ENCODE measurements at regions not wholly inside any gene's neighbourhood (a gene's known extent, or its start where the extent isn't known, plus 50 kb on each side); places are given as distances from the start of the nearest gene placed in this dataset.

- Histone ChIP-seq H4K8ac (ENCODE audit: low read depth, low read length) (no peak overlapping the region), H3K27ac (ENCODE audit: low read depth, low read length) (no peak overlapping the region), H3K36me3 (ENCODE audit: control insufficient read depth in 1 of 2, insufficient read depth in 2 of 2, low read length in 2 of 2) (no peaks in the 10 kb centered on the region), H4K12ac (ENCODE audit: low read depth, low read length) (no peak overlapping the region), H3K18ac (ENCODE audit: low read length) (no peak overlapping the region), H3K9ac (ENCODE audit: low read length) (no peak overlapping the region), H4K91ac (ENCODE audit: low read depth, low read length) (no peak overlapping the region), H3K14ac (ENCODE audit: low read length) (no peak overlapping the region), H2BK12ac (ENCODE audit: low read length) (no peak overlapping the region), H2BK5ac (ENCODE audit: low read depth, low read length, poor library complexity) (no peak overlapping the region), H2AFZ (ENCODE audit: insufficient read depth, low read length, poor library complexity) (no peak overlapping the region), H3K4ac (ENCODE audit: low read depth, low read length) (no peak overlapping the region), H3K23ac (ENCODE audit: low read length) (no peak overlapping the region), H3K79me2 (ENCODE audit: control insufficient read depth, insufficient read depth, low read length, poor library complexity) (no peaks in the 10 kb centered on the region), H3K4me1 (ENCODE audit: control insufficient read depth in 1 of 2, insufficient read depth in 2 of 2, low read length in 2 of 2) (no peaks in the 10 kb centered on the region), H2AK5ac (ENCODE audit: low read length) (no peak overlapping the region), H3K4me3 (ENCODE audit: low read depth, low read length) (no peak overlapping the region), H3K9me3 (ENCODE audit: insufficient read depth, low read depth, low read length) (no peaks in the 10 kb centered on the region), H3K4me2 (ENCODE audit: low read length) (no peak overlapping the region), H3K79me1 (ENCODE audit: low read length) (no peaks in the 10 kb centered on the region), H2BK120ac (ENCODE audit: insufficient read depth, low read length, poor library complexity) (no peak overlapping the region), H3K27me3 (ENCODE audit: insufficient read depth, low read length) (no peaks in the 10 kb centered on the region)
- WGBS (ENCODE audit: extremely low coverage, insufficient coverage, insufficient read length) = no CpG with 5 or more reads among the region's 4 CpGs
- no peak for DNase-seq
Observed at GRCh38 chr16:80260906-80261311, 279.9 kb upstream of the DYNLRB2 start.

- Histone ChIP-seq H4K8ac (ENCODE audit: low read depth, low read length) (no peak overlapping the region), H3K23ac (ENCODE audit: low read length) (no peak overlapping the region), H3K27me3 (ENCODE audit: insufficient read depth, low read length) (no peaks in the 10 kb centered on the region), H3K4me1 (ENCODE audit: control insufficient read depth in 1 of 2, insufficient read depth in 2 of 2, low read length in 2 of 2) (no peaks in the 10 kb centered on the region), H3K14ac (ENCODE audit: low read length) (no peak overlapping the region), H3K79me2 (ENCODE audit: control insufficient read depth, insufficient read depth, low read length, poor library complexity) (no peaks in the 10 kb centered on the region), H2BK120ac (ENCODE audit: insufficient read depth, low read length, poor library complexity) (no peak overlapping the region), H2AK5ac (ENCODE audit: low read length) (no peak overlapping the region), H3K9me3 (ENCODE audit: insufficient read depth, low read depth, low read length) (no peaks in the 10 kb centered on the region), H2BK5ac (ENCODE audit: low read depth, low read length, poor library complexity) (no peak overlapping the region), H2BK12ac (ENCODE audit: low read length) (no peak overlapping the region), H3K9ac (ENCODE audit: low read length) (no peak overlapping the region), H3K36me3 (ENCODE audit: control insufficient read depth in 1 of 2, insufficient read depth in 2 of 2, low read length in 2 of 2) (no peaks in the 10 kb centered on the region), H3K18ac (ENCODE audit: low read length) (no peak overlapping the region), H3K4me2 (ENCODE audit: low read length) (no peak overlapping the region), H3K4me3 (ENCODE audit: low read depth, low read length) (no peak overlapping the region), H3K4ac (ENCODE audit: low read depth, low read length) (no peak overlapping the region), H3K79me1 (ENCODE audit: low read length) (no peaks in the 10 kb centered on the region), H4K91ac (ENCODE audit: low read depth, low read length) (no peak overlapping the region), H4K12ac (ENCODE audit: low read depth, low read length) (no peak overlapping the region), H2AFZ (ENCODE audit: insufficient read depth, low read length, poor library complexity) (no peak overlapping the region), H3K27ac (ENCODE audit: low read depth, low read length) (no peak overlapping the region)
- DNase-seq = no peak
- no CpG with 5 or more reads among the region's 6 CpGs for WGBS (ENCODE audit: extremely low coverage, insufficient coverage, insufficient read length)
Observed at GRCh38 chr16:80259290-80259805, 281.4 kb upstream of the DYNLRB2 start.

DNA sequence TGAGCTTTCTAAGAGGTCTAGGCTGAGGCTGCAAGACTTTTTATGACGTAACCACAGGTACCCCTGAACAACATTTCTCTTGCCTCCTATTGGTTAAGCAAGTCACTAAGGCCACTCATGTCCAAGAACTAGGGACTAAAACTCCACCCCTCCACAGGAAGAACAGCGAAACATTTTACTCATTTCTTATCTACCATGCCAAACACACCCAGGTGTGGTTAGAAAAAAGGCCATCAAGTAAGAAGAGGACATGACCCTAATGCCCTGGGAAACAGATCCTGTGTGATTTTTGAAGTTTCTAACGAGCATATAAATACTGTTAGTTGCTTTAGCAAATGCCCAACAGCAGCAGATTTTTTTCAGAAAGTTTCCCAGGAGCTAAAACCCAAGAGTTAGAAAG, 282.4 kb upstream of the DYNLRB2 start:
- Histone ChIP-seq H3K79me1 (ENCODE audit: low read length) (no peaks in the 10 kb centered on the region), H4K8ac (ENCODE audit: low read depth, low read length) (no peak overlapping the region), H2BK120ac (ENCODE audit: insufficient read depth, low read length, poor library complexity) (no peak overlapping the region), H4K91ac (ENCODE audit: low read depth, low read length) (no peak overlapping the region), H4K12ac (ENCODE audit: low read depth, low read length) (no peak overlapping the region), H3K79me2 (ENCODE audit: control insufficient read depth, insufficient read depth, low read length, poor library complexity) (no peaks in the 10 kb centered on the region), H3K36me3 (ENCODE audit: control insufficient read depth in 1 of 2, insufficient read depth in 2 of 2, low read length in 2 of 2) (no peaks in the 10 kb centered on the region), H3K14ac (ENCODE audit: low read length) (no peak overlapping the region), H3K18ac (ENCODE audit: low read length) (no peak overlapping the region), H3K9me3 (ENCODE audit: insufficient read depth, low read depth, low read length) (no peaks in the 10 kb centered on the region), H3K4me1 (ENCODE audit: control insufficient read depth in 1 of 2, insufficient read depth in 2 of 2, low read length in 2 of 2) (no peaks in the 10 kb centered on the region), H2BK5ac (ENCODE audit: low read depth, low read length, poor library complexity) (no peak overlapping the region), H3K4me3 (ENCODE audit: low read depth, low read length) (no peak overlapping the region), H3K9ac (ENCODE audit: low read length) (no peak overlapping the region), H2AFZ (ENCODE audit: insufficient read depth, low read length, poor library complexity) (no peak overlapping the region), H2BK12ac (ENCODE audit: low read length) (no peak overlapping the region), H2AK5ac (ENCODE audit: low read length) (no peak overlapping the region), H3K27me3 (ENCODE audit: insufficient read depth, low read length) (no peaks in the 10 kb centered on the region), H3K4ac (ENCODE audit: low read depth, low read length) (no peak overlapping the region), H3K4me2 (ENCODE audit: low read length) (no peak overlapping the region), H3K27ac (ENCODE audit: low read depth, low read length) (no peak overlapping the region), H3K23ac (ENCODE audit: low read length) (no peak overlapping the region)
- WGBS (ENCODE audit: extremely low coverage, insufficient coverage, insufficient read length) = no CpG with 5 or more reads among the region's 3 CpGs
- no peak for DNase-seq

GRCh38 chr16:80254970-80255369, 285.8 kb upstream of the DYNLRB2 start:
- Histone ChIP-seq H3K9ac (ENCODE audit: low read length) (no peak overlapping the region), H3K79me2 (ENCODE audit: control insufficient read depth, insufficient read depth, low read length, poor library complexity) (no peaks in the 10 kb centered on the region), H3K18ac (ENCODE audit: low read length) (no peak overlapping the region), H2BK12ac (ENCODE audit: low read length) (no peak overlapping the region), H3K4me3 (ENCODE audit: low read depth, low read length) (no peak overlapping the region), H3K23ac (ENCODE audit: low read length) (no peak overlapping the region), H3K36me3 (ENCODE audit: control insufficient read depth in 1 of 2, insufficient read depth in 2 of 2, low read length in 2 of 2) (no peaks in the 10 kb centered on the region), H4K12ac (ENCODE audit: low read depth, low read length) (no peak overlapping the region), H3K4me1 (ENCODE audit: control insufficient read depth in 1 of 2, insufficient read depth in 2 of 2, low read length in 2 of 2) (peaks cover 0 to 2% of the 10 kb centered on the region in 2 experiments), H3K27me3 (ENCODE audit: insufficient read depth, low read length) (no peaks in the 10 kb centered on the region), H4K8ac (ENCODE audit: low read depth, low read length) (no peak overlapping the region), H2BK120ac (ENCODE audit: insufficient read depth, low read length, poor library complexity) (no peak overlapping the region), H3K4ac (ENCODE audit: low read depth, low read length) (no peak overlapping the region), H4K91ac (ENCODE audit: low read depth, low read length) (no peak overlapping the region), H3K79me1 (ENCODE audit: low read length) (no peaks in the 10 kb centered on the region), H2BK5ac (ENCODE audit: low read depth, low read length, poor library complexity) (no peak overlapping the region), H3K4me2 (ENCODE audit: low read length) (no peak overlapping the region), H3K9me3 (ENCODE audit: insufficient read depth, low read depth, low read length) (no peaks in the 10 kb centered on the region), H2AK5ac (ENCODE audit: low read length) (no peak overlapping the region), H3K27ac (ENCODE audit: low read depth, low read length) (no peak overlapping the region), H3K14ac (ENCODE audit: low read length) (no peak overlapping the region), H2AFZ (ENCODE audit: insufficient read depth, low read length, poor library complexity) (no peak overlapping the region)
- no peak for DNase-seq
- WGBS (ENCODE audit: extremely low coverage, insufficient coverage, insufficient read length) = 100% methylated on average over 4 of the region's 4 CpGs

Measured in trophoblast cell (in vitro differentiated cells and primary cell).